GM23338 (cell line): ENCODE measurements at regions not wholly inside any gene's neighbourhood (a gene's known extent, or its start where the extent isn't known, plus 50 kb on each side); places are given as distances from the start of the nearest gene placed in this dataset.

Source experiments
- ATAC-seq: fragments of 200-7000 bp; cut with Tn5 transposase; 3 replicates; pipeline ENCODE4 v1.9.1; 2020
- DNase-seq: peaks from one replicate; pipeline ENCODE4 v3.0.0-alpha.2; 2015; ENCODE audit warnings: low spot score
- H2AFZ ChIP-seq: fragments of 200-600 bp; sonication (generic); 2 replicates; pipeline ENCODE4 v1.8.0; 2016; ENCODE audit warnings: antibody characterized with exemption, mild to moderate bottlenecking, moderate library complexity
- H3F3A ChIP-seq: fragments of 200-600 bp; sonication (generic); replicated peaks from 2 replicates; pipeline ENCODE4 v1.8.0; 2017; ENCODE audit warnings: antibody characterized with exemption, mixed run types, low read depth
- H3K27ac ChIP-seq: fragments of 200-600 bp; sonication (generic); 2 replicates; pipeline ENCODE4 v1.6.1; 2016; ENCODE audit warnings: low read depth
- H3K27me3 ChIP-seq: fragments of 200-600 bp; sonication (generic); 2 replicates; pipeline ENCODE4 v1.8.0; 2016; ENCODE audit warnings: mild to moderate bottlenecking, mixed run types, moderate library complexity; ENCODE audit not compliant: insufficient read depth
- H3K36me3 ChIP-seq: fragments of 200-600 bp; sonication (generic); 2 replicates; pipeline ENCODE4 v1.8.0; 2016; ENCODE audit warnings: mild to moderate bottlenecking; ENCODE audit not compliant: insufficient read depth
- H3K4me1 ChIP-seq: fragments of 200-600 bp; sonication (generic); 2 replicates; pipeline ENCODE4 v1.8.0; 2016; ENCODE audit warnings: mild to moderate bottlenecking, moderate library complexity; ENCODE audit not compliant: insufficient read depth
- H3K4me2 ChIP-seq: fragments of 200-600 bp; sonication (generic); 2 replicates; pipeline ENCODE4 v1.7.1; 2017; ENCODE audit warnings: mixed run types
- H3K4me3 ChIP-seq: fragments of 200-600 bp; sonication (generic); 2 replicates; pipeline ENCODE4 v1.6.1; 2016; ENCODE audit warnings: mixed run types
- H3K79me2 ChIP-seq: fragments of 200-600 bp; sonication (generic); replicated peaks from 2 replicates; pipeline ENCODE4 v1.8.0; 2017; ENCODE audit warnings: mild to moderate bottlenecking; ENCODE audit not compliant: insufficient read depth
- H3K9me2 ChIP-seq: fragments of 200-600 bp; sonication (generic); 2 replicates; pipeline ENCODE4 v1.8.0; 2017; ENCODE audit not compliant: insufficient read depth
- H4K20me1 ChIP-seq: fragments of 200-600 bp; sonication (generic); replicated peaks from 2 replicates; pipeline ENCODE4 v1.8.0; 2017; ENCODE audit warnings: mild to moderate bottlenecking; ENCODE audit not compliant: insufficient read depth
- H3K27ac Mint-ChIP-seq: 2 replicates; pipeline ENCODE4 v1.8.0; 2020; ENCODE audit warnings: inconsistent platforms, mild to moderate bottlenecking, moderate library complexity, mixed read lengths
- H3K27me3 Mint-ChIP-seq: 3 replicates; pipeline ENCODE4 v1.8.0; 2022; ENCODE audit warnings: low read depth, mild to moderate bottlenecking, moderate library complexity, mixed read lengths, inconsistent platforms; ENCODE audit not compliant: insufficient read depth, poor library complexity
- H3K36me3 Mint-ChIP-seq: 3 replicates; pipeline ENCODE4 v1.8.0; 2021; ENCODE audit warnings: low read depth, mild to moderate bottlenecking, inconsistent platforms, moderate library complexity, mixed read lengths
- H3K4me1 Mint-ChIP-seq: 3 replicates; pipeline ENCODE4 v1.8.0; 2020; ENCODE audit warnings: mild to moderate bottlenecking, inconsistent platforms, mixed read lengths
- H3K4me3 Mint-ChIP-seq: 3 replicates; pipeline ENCODE4 v1.8.0; 2021; ENCODE audit warnings: moderate library complexity, mild to moderate bottlenecking, inconsistent platforms, mixed read lengths
- H3K9me3 Mint-ChIP-seq: 3 replicates; pipeline ENCODE4 v1.8.0; 2020; ENCODE audit warnings: moderate library complexity, mild to moderate bottlenecking, inconsistent platforms, mixed read lengths
- CREB1 ChIP-seq: fragments of 250-450 bp; sonication (Bioruptor Pico); IDR thresholded peaks from 2 replicates; pipeline ENCODE4 v1.5.0; 2020; ENCODE audit warnings: low read depth, mild to moderate bottlenecking, moderate library complexity
- ETS1 ChIP-seq: IDR thresholded peaks from 2 replicates; pipeline ENCODE4 v1.6.1; 2016; ENCODE audit warnings: antibody characterized with exemption
- EZH2 ChIP-seq: fragments of 200-600 bp; sonication (generic); IDR thresholded peaks from one replicate; pipeline ENCODE4 v1.8.0; 2017; ENCODE audit warnings: antibody characterized with exemption, mild to moderate bottlenecking, low read depth; ENCODE audit not compliant: unreplicated experiment
- EZH2phosphoT487 ChIP-seq: fragments of 200-600 bp; sonication (generic); IDR thresholded peaks from one replicate; pipeline ENCODE4 v1.8.1; 2018; ENCODE audit warnings: antibody characterized with exemption; ENCODE audit not compliant: unreplicated experiment
- JUNB ChIP-seq: IDR thresholded peaks from one replicate; pipeline ENCODE4 v1.6.1; 2016; ENCODE audit warnings: antibody characterized with exemption; ENCODE audit not compliant: unreplicated experiment
- NANOG ChIP-seq: IDR thresholded peaks from 2 replicates; pipeline ENCODE4 v1.6.1; 2016; ENCODE audit warnings: antibody characterized with exemption, borderline replicate concordance
- POLR2AphosphoS5 ChIP-seq: IDR thresholded peaks from 2 replicates; pipeline ENCODE4 v1.6.1; 2016; ENCODE audit warnings: antibody characterized with exemption, low read depth
- STAT1 ChIP-seq: IDR thresholded peaks from one replicate; pipeline ENCODE4 v1.6.1; 2016; ENCODE audit warnings: antibody characterized with exemption; ENCODE audit not compliant: unreplicated experiment
- ZNF114 ChIP-seq: fragments of 250-450 bp; sonication (Bioruptor Pico); IDR thresholded peaks from 2 replicates; pipeline ENCODE4 v1.5.0; 2020; ENCODE audit warnings: mild to moderate bottlenecking, moderate library complexity
- ZNF331 ChIP-seq: fragments of 250-450 bp; sonication (Bioruptor Pico); IDR thresholded peaks from 2 replicates; pipeline ENCODE4 v1.5.0; 2020; ENCODE audit warnings: low read depth, mild to moderate bottlenecking, moderate library complexity
- TF ChIP-seq, protein P1 (sequence below): IDR thresholded peaks from one replicate; pipeline ENCODE4 v1.6.1; 2018; ENCODE audit warnings: antibody characterized with exemption; ENCODE audit not compliant: unreplicated experiment
- TF ChIP-seq, protein P2 (sequence below): fragments of 250-450 bp; sonication (Bioruptor Pico); IDR thresholded peaks from 2 replicates; pipeline ENCODE4 v1.5.0; 2020; ENCODE audit warnings: mild to moderate bottlenecking, moderate library complexity
- TF ChIP-seq, protein P3 (sequence below), 2 experiments: fragments of 200-600 bp in 1 of 2; sonication (generic) in 1 of 2; conservative IDR thresholded peaks; 2 replicates each; pipeline versions ENCODE4 v1.5.1 to v1.6.1; 2016 to 2017; ENCODE audit warnings: antibody characterized with exemption in 2 of 2, low read depth in 2 of 2, mild to moderate bottlenecking in 2 of 2, moderate library complexity in 1 of 2

DNA sequence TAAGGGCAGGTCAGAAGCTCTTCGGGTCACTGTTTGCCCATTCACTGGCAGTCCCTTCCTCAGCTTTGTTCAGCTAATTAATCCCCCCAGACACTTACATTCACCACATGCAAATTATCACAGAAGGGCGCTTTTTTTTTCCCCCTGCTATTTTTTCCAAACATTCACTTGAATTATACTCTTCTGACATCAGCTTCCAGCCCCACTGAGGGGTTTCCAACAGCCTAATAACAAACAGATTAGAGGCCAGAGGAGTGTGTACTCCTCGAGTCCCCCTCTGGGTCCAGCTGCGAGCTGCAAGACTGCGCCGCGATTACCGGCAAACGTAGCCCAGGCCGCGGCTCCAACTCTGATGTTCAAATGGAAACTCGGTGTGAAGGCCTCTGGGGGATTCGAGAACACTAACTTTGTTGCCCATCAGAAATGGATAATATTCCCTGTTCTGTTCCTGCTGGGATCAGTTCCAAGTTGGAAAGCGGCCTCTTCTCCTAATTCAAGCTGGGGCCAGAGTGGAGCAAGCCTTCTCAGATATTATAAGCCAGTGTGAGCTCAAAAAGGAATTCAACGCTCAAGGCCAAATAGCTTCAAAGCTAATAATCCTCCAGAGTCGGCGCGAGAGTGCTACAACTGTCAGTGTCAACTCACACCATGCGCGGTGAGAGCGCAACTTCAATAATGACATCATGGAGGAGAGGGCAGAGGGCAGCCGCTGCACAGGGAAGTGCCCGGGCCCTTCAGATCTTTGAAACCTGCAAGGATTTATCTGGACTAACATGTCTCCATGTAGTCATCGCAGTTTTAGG lies 560.8 kb downstream of the BNC2 start:
- no peak overlapping the region for H3K27ac Mint-ChIP-seq
- Histone ChIP-seq H3F3A (no peaks in the 10 kb centered on the region), H2AFZ (peak overlapping the region; percentile 92), H3K4me2 (no peak overlapping the region), H3K79me2 (no peaks in the 10 kb centered on the region), H3K9me2 (peaks cover 10% of the 10 kb centered on the region), H3K4me1 (peaks cover 8% of the 10 kb centered on the region; the same call in 1 of the 2 replicates), H3K27ac (no peak overlapping the region), H3K27me3 (no peaks in the 10 kb centered on the region), H3K4me3 (no peak overlapping the region), H3K36me3 (no peaks in the 10 kb centered on the region), H4K20me1 (no peaks in the 10 kb centered on the region)
- H3K9me3 Mint-ChIP-seq, result no peaks in the 10 kb centered on the region
- peaks cover 15% of the 10 kb centered on the region for H3K4me1 Mint-ChIP-seq
- peak; percentile 62 for ATAC-seq
- TF ChIP-seq, protein P1, sequence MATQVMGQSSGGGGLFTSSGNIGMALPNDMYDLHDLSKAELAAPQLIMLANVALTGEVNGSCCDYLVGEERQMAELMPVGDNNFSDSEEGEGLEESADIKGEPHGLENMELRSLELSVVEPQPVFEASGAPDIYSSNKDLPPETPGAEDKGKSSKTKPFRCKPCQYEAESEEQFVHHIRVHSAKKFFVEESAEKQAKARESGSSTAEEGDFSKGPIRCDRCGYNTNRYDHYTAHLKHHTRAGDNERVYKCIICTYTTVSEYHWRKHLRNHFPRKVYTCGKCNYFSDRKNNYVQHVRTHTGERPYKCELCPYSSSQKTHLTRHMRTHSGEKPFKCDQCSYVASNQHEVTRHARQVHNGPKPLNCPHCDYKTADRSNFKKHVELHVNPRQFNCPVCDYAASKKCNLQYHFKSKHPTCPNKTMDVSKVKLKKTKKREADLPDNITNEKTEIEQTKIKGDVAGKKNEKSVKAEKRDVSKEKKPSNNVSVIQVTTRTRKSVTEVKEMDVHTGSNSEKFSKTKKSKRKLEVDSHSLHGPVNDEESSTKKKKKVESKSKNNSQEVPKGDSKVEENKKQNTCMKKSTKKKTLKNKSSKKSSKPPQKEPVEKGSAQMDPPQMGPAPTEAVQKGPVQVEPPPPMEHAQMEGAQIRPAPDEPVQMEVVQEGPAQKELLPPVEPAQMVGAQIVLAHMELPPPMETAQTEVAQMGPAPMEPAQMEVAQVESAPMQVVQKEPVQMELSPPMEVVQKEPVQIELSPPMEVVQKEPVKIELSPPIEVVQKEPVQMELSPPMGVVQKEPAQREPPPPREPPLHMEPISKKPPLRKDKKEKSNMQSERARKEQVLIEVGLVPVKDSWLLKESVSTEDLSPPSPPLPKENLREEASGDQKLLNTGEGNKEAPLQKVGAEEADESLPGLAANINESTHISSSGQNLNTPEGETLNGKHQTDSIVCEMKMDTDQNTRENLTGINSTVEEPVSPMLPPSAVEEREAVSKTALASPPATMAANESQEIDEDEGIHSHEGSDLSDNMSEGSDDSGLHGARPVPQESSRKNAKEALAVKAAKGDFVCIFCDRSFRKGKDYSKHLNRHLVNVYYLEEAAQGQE, result no peak
- TF ChIP-seq POLR2AphosphoS5 (no peak), EZH2 (no peak), ZNF331 (CRISPR knock-in tag) (no peak), CREB1 (CRISPR knock-in tag) (no peak), EZH2phosphoT487 (no peak), NANOG (no peak), ZNF114 (CRISPR knock-in tag) (no peak), STAT1 (no peak), ETS1 (no peak), JUNB (no peak)
- TF ChIP-seq, protein P2, sequence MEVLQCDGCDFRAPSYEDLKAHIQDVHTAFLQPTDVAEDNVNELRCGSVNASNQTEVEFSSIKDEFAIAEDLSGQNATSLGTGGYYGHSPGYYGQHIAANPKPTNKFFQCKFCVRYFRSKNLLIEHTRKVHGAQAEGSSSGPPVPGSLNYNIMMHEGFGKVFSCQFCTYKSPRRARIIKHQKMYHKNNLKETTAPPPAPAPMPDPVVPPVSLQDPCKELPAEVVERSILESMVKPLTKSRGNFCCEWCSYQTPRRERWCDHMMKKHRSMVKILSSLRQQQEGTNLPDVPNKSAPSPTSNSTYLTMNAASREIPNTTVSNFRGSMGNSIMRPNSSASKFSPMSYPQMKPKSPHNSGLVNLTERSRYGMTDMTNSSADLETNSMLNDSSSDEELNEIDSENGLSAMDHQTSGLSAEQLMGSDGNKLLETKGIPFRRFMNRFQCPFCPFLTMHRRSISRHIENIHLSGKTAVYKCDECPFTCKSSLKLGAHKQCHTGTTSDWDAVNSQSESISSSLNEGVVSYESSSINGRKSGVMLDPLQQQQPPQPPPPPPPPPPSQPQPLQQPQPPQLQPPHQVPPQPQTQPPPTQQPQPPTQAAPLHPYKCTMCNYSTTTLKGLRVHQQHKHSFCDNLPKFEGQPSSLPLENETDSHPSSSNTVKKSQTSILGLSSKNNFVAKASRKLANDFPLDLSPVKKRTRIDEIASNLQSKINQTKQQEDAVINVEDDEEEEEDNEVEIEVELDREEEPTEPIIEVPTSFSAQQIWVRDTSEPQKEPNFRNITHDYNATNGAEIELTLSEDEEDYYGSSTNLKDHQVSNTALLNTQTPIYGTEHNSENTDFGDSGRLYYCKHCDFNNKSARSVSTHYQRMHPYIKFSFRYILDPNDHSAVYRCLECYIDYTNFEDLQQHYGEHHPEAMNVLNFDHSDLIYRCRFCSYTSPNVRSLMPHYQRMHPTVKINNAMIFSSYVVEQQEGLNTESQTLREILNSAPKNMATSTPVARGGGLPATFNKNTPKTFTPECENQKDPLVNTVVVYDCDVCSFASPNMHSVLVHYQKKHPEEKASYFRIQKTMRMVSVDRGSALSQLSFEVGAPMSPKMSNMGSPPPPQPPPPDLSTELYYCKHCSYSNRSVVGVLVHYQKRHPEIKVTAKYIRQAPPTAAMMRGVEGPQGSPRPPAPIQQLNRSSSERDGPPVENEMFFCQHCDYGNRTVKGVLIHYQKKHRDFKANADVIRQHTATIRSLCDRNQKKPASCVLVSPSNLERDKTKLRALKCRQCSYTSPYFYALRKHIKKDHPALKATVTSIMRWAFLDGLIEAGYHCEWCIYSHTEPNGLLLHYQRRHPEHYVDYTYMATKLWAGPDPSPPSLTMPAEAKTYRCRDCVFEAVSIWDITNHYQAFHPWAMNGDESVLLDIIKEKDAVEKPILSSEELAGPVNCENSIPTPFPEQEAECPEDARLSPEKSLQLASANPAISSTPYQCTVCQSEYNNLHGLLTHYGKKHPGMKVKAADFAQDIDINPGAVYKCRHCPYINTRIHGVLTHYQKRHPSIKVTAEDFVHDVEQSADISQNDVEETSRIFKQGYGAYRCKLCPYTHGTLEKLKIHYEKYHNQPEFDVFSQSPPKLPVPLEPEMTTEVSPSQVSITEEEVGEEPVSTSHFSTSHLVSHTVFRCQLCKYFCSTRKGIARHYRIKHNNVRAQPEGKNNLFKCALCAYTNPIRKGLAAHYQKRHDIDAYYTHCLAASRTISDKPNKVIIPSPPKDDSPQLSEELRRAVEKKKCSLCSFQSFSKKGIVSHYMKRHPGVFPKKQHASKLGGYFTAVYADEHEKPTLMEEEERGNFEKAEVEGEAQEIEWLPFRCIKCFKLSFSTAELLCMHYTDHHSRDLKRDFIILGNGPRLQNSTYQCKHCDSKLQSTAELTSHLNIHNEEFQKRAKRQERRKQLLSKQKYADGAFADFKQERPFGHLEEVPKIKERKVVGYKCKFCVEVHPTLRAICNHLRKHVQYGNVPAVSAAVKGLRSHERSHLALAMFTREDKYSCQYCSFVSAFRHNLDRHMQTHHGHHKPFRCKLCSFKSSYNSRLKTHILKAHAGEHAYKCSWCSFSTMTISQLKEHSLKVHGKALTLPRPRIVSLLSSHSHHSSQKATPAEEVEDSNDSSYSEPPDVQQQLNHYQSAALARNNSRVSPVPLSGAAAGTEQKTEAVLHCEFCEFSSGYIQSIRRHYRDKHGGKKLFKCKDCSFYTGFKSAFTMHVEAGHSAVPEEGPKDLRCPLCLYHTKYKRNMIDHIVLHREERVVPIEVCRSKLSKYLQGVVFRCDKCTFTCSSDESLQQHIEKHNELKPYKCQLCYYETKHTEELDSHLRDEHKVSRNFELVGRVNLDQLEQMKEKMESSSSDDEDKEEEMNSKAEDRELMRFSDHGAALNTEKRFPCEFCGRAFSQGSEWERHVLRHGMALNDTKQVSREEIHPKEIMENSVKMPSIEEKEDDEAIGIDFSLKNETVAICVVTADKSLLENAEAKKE (CRISPR knock-in tag), result no peak
- TF ChIP-seq, protein P3, sequence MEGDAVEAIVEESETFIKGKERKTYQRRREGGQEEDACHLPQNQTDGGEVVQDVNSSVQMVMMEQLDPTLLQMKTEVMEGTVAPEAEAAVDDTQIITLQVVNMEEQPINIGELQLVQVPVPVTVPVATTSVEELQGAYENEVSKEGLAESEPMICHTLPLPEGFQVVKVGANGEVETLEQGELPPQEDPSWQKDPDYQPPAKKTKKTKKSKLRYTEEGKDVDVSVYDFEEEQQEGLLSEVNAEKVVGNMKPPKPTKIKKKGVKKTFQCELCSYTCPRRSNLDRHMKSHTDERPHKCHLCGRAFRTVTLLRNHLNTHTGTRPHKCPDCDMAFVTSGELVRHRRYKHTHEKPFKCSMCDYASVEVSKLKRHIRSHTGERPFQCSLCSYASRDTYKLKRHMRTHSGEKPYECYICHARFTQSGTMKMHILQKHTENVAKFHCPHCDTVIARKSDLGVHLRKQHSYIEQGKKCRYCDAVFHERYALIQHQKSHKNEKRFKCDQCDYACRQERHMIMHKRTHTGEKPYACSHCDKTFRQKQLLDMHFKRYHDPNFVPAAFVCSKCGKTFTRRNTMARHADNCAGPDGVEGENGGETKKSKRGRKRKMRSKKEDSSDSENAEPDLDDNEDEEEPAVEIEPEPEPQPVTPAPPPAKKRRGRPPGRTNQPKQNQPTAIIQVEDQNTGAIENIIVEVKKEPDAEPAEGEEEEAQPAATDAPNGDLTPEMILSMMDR (conservative IDR thresholded peaks at IDR 0.05; ENCODE audit: low read depth in 2 of 2), result no peak
- no peaks in the 10 kb centered on the region for H3K27me3 Mint-ChIP-seq
- DNase-seq, result no peak
- no peaks in the 10 kb centered on the region for H3K36me3 Mint-ChIP-seq
- H3K4me3 Mint-ChIP-seq, result no peak overlapping the region
